Activated CD8-positive, alpha-beta memory T cell treated with anti-CD3 and anti-CD28 coated beads for 48 hours (primary cell): ENCODE measurements at regions not wholly inside any gene's neighbourhood (a gene's known extent, or its start where the extent isn't known, plus 50 kb on each side); places are given as distances from the start of the nearest gene placed in this dataset.
"Not testable (repeated sequence)": the region's sequence is repeated elsewhere in the genome, so short reads cannot be mapped to it uniquely, and the experiment has no call there.

Source experiments
- DNase-seq, 3 experiments: peaks; one replicate each; pipeline ENCODE4 v3.0.0-alpha.2; 2020; ENCODE audit warnings: low read depth in 2 of 3, low spot score in 2 of 3

DNA sequence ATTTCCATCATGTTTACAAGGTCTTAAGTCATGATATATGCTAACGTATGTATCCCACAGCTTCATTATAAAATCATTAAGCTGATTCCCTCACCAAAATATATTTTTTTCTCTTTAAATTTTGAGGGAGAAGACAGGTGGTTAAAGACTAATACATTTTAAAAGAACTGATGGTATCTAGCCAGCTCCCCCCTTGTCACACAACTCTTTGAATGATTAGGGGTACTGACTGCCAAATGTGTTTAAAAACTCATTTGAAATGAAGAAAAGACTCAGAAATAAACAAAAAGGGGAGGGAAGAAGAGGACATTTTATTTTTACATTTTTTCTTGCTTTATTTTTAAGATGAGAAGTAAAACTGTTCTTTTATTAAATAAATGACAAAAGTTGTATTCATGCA, 805.3 kb downstream of the SATB2 start:
- DNase-seq: no peak

- no peak for DNase-seq
Observed at GRCh38 chr2:198645816-198646215, 811.9 kb downstream of the SATB2 start.

- DNase-seq: no peak
Observed at GRCh38 chr2:198641161-198641560, 816.6 kb downstream of the SATB2 start.

DNA sequence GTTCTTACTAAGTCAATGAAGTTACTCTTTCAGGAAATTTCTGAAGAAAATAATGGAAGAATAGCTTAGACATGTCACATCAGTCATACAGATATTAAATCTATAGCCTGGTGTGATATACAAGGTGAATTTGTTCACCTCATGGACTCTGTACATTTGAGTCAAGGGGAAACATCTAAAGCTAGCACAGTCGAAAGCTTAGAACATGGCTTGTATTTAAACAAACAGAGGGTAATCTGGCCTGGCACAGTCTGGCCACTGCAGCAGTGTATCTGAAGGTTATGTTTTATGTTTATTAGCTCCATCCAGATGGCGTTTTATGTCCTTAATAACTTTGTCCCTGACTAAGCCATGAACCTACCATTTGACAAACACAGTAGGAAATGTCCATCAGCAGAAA, 817.3 kb downstream of the SATB2 start:
- no peak for DNase-seq

- no peak for DNase-seq
Observed at GRCh38 chr2:198639580-198639979, 818.2 kb downstream of the SATB2 start.

DNA sequence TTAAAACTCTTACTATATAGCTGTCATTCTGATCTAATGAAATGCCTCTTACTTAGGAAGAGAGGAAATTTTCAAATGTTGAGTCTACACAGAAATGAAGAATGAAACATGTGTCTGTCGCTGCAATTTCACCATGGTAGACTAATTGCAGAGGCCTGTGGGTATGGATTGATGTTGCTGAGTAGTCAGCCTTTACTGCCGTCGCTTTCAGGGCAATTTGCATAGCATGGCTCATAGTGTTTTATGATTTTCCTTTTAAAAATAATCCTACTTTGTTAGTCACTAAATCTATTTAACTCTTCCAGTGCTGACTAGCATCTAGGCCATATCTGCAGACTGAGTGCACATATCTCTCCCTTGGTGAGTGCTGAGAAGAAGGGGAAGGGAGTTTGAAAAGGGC, 819.2 kb downstream of the SATB2 start:
- DNase-seq: no peak

DNA sequence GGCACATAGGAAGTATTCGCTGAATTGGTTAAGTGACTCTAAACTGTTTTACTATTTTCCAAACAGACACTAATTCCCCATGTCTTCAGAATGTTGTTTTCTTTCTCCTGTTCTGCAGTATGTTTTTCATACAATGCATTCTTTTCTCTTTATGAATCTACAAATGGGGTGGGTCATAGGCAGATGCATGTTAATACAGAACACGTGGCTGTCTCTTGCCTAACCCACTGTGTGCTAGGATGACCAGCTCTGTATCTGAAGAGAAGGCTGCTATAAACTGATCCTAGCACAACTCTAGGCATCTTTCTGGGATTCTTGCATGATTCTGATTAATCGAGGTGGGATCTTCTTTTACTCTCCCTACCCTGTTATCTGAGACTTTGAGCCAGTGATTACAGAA, 826.0 kb downstream of the PLCL1 start:
- no peak for DNase-seq

DNA sequence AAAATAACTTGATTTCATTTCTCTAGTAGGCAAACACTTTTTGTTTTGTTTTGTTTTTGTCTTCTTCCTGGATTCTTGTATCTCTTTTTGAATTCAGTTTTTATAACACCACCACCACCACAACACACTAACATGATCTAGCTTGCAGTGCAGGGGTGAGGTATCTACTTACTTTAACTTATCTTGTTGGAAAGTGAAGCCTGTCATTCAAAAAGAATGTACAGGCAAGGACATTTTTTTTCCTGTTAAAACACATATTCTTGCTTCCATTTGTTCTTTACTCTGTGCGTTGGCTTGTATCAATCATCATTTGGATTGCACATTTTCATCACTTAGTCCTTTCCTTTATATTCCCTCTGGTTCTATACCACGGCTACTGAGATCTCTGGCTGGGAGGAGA, 824.2 kb downstream of the PLCL1 start:
- no peak for DNase-seq

DNA sequence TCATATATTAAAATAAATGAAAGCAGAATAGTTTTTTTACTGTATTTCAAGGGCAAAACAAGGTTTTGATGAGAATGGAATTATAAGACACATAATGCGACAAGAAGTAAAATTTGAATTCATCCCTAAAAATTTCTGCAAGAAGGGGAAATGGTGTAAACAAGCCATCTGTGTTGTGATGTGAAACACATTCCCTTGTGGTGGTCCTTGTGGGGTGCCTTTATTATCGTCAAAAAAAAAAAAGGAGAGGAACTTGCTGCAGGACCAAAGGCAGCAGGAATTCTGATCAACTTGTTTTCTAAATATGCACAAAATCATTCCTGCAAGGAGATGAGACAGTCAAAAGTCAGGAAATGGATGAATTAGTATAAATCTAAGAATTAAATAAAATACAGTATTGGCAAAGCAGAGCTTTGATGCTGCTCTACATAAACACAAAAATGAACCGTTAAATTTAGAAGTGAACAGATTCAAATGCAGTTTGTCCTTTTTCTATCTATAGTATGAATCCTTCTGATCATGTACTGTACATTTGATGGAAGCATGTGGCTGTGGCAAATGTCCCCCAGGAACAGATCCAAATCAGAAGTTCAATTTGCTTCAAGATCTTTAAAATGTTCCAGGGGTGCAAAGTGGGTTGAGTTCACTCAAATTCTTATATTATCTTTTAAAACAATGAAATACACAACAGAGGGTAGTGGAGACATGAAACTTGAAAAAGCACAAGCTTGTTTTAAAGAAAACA, 818.8 kb downstream of the PLCL1 start:
- no peak for DNase-seq

DNA sequence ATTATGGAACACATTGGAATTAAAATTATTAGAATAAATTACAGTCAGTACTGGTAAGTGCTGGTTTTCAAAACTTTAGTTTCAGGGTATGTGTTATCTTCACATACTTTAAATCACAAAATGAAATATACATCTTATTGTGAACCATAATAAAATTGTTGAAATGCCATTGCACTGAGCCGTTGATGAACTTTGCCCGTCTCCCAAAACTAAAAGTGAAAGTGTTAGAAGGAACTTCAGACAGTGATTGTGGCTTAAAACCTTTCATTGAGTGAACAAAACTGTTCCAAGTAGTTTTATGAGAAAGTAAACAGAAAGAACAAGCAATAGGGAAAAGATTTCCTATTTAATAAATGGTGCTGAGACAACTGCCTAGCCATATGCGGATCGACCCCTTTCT, 811.6 kb downstream of the PLCL1 start:
- no peak for DNase-seq

- DNase-seq: no peak
Observed at GRCh38 chr2:198611201-198611600, 806.8 kb downstream of the PLCL1 start.

DNA sequence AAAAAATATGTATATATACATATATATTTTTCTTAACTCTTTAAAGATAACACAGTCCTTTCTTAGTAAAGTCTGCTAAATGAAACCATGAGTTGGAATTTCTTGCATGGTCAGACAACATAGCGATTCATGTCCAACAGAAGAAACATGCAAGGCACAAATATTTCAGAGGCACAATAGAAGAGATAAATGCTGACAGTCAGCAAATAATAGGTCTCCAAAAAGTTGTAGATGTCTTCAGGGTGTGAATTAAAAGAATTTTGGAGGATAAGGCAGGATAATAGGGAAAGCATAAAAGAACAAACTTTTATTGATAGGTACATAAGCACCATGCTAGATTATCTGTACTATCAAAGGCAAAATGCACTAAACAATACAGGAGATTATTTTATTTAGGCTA, 800.2 kb downstream of the PLCL1 start:
- no peak for DNase-seq

GRCh38 chr2:198602986-198603385, 798.6 kb downstream of the PLCL1 start:
- DNase-seq: not testable (repeated sequence)

DNA sequence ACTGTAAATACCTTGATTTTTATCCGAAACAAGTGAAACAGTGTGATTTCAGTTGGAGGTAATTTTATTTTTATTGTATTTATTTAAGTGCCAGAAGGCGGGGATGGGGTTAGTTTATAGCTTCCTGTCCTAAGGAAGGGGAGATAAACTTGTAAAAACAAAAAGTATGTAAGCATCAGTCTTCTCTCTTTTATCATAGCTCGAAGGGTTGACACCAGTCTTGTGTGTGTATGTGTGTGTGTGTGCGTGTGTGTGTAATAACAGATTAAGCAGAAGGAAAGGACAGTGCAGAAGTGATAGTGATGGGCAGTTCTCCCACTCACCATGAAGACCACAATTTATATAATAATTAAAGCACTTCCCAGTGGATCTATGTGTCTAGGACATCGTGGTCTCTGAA, 793.3 kb downstream of the PLCL1 start:
- DNase-seq: no peak

DNA sequence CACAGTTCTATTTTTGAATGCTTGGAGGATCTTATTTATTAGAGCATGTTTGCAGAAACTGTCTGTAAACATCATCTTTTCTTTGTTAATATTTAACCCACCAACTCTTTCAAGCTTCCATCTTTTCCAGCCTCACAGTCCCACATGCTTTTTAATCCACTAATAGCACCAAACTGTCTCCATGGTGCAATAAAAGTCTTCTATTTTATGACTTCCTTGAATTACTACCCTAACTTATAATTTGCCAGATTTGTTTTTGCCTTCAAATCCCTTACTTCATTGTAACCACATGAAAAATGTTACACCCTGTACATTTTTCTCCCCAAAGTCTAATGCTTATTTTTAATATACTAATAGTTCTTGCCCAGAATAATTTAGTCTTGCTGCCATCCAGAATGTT, 792.6 kb downstream of the PLCL1 start:
- no peak for DNase-seq

DNA sequence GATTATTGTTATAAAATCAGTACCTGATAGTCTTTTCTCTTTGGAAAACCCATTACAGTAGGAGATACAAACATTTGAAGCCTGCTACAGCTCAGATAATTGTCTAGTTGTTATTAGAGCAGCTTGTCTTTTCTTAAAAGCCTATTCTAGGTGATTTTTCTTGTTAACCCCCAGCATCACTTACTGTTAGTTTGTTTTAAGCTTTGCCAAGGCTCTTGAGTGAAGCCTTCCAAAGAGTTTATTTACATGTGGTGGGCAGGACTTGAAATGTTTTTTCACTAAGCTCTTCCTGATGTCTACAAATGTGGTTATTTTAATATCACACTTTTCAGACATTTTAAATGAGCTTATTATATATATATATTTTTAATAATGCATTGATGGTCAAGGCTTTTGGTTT, 791.3 kb downstream of the PLCL1 start:
- no peak for DNase-seq

DNA sequence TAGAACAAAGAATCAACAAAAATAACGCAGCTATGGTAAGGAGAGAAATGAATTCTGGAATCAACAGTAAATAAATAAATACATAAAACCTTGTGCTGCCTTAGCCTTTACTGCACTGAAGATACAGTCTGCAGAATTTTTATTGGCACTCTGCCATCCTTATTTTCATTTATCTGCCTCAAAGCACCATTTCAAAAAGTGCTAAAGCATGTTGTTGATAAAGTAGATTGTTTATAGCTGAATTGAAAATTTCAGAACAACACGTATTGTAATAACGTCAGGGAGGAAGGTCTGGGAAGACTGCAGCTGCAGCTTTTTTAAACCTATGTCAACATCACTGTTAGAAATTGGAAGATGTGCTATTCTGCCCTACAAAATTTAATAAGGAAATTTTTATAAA, 787.2 kb downstream of the PLCL1 start:
- no peak for DNase-seq

DNA sequence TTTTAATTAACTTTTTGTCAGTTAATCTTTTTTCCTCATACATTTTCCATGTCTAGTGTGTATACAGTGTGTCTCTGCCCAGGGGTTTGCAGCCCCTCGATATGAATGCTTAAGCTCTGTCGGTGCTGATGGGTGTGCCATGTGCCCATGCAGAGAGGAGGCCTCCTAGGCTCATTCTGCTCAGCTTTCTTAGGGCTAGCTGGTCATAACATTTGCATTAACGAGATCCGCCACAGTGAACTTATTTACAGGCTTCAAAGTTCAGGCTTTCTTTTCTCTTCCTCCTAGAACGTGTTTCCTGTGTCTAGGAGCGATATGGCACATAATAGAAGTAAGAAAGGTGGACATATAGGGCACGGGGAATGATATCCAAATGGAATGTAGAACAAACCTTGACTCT, 783.3 kb downstream of the PLCL1 start:
- DNase-seq: no peak

DNA sequence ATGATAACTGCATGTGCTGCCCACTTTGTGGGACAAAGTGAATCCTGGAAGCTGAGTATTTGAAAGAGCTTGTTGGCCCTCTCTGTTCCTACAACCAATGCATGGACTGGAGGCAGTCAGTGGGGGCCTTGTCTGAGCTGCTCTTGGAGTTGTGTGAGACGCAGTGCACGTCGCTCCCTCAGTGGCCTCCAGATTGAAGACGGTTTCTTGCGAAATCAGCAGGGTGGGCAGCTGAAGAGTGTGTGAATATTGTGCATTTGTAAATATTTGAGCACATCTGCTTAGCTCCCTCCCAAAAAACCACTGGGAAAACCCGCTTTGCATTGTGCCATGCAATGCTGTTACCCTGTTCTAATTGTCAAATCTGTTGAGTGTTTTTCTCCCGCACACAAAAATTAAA, 782.8 kb downstream of the PLCL1 start:
- no peak for DNase-seq

DNA sequence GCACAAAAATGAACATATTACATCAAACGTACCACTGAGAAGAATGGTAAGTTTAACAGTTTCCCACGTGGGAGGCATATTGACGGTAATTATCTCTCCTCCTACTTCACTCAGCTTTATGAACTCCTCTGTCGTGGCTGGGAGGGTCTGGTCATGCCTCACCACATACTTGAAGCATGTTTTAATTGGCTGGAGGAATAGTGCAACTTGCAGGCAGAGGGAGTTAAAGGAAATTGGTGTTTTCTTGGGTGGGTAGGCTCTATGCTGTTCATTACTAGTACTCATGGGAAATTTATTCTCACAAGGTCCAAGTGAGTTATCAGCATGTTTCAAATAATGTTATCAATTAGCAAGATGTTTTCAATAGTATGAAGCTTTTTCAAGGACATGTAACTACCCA, 767.0 kb downstream of the PLCL1 start:
- DNase-seq: no peak

DNA sequence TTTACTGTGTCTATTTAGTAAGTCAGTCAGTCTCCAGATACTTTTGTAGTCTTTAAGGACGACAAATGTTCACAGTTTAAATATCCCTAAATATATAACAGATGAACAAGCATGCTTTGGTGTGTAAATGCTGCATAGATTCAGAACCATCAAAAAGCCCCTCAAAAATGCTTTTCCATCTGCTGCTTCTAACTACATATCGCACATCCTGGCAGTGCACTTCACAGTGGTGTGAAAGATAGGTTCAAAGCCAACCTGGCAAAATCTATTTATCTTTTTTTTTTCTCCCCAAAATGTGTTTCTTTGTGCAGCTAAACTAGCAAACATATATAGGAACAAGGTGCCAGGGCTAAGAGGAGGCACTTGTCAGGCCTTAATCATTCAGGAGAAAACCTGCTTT, 753.8 kb downstream of the PLCL1 start:
- no peak for DNase-seq

GRCh38 chr2:198546122-198546521, 741.7 kb downstream of the PLCL1 start:
- no peak for DNase-seq

GRCh38 chr2:198545411-198545810, 741.0 kb downstream of the PLCL1 start:
- DNase-seq: no peak

DNA sequence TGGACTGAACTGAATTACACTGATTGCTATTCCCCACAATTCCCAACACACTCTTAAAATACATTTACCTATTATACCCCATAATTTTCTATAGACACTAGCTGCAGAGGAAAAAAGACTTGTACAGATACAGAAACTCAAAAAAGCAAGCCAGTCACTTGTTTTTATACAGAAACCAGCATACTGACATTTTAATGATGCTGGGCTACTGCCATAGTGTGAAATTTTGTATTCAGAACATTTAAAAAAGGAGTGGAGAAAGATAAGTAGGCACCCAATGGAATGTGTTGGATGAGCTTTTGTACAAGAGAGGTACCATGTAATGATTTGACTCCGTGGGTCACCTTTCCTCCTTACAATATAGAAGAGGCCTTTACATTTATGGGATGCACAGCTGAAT, 740.1 kb downstream of the PLCL1 start:
- DNase-seq: no peak
